GM21423 (cell line): ENCODE measurements at regions not wholly inside any gene's neighbourhood (a gene's known extent, or its start where the extent isn't known, plus 50 kb on each side); places are given as distances from the start of the nearest gene placed in this dataset.

ENCODE experiments used
- ATAC-seq: cut with Tn5 transposase; IDR thresholded peaks from one replicate; pipeline ENCODE4 v1.9.1; 2021; ENCODE audit warnings: mild to moderate bottlenecking, moderate library complexity; ENCODE audit not compliant: unreplicated experiment

DNA sequence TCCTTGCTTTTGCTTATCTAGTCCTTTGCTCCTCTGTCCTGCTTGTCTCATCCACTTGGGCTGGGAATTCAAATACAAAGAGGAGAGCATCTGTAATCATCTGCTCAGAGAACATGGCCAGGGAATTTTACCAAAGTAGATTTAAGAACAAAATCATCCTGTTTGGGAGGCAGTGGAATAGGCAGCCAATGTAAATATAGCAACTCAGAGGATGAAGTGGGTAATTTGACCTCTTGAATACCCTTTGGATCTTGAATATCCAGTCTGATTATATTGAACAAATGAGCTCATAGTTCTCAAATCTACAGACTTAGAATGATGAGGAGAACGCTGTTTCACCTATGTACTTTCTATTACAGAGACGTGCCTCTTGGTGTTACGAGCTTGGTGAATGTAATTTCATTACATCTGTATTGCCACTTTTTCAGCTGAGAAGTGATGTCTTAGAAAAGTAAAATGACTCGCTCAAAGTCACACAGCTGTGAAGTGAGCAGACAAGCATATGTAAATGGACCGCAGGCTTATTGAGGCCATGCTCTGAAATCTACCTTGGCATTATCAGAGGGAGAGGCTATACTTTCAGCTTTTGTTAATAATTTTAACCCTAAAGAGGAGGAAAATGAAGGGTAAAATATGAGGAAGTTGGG, 266.3 kb downstream of the MTX2 start:
- ATAC-seq: no peak

DNA sequence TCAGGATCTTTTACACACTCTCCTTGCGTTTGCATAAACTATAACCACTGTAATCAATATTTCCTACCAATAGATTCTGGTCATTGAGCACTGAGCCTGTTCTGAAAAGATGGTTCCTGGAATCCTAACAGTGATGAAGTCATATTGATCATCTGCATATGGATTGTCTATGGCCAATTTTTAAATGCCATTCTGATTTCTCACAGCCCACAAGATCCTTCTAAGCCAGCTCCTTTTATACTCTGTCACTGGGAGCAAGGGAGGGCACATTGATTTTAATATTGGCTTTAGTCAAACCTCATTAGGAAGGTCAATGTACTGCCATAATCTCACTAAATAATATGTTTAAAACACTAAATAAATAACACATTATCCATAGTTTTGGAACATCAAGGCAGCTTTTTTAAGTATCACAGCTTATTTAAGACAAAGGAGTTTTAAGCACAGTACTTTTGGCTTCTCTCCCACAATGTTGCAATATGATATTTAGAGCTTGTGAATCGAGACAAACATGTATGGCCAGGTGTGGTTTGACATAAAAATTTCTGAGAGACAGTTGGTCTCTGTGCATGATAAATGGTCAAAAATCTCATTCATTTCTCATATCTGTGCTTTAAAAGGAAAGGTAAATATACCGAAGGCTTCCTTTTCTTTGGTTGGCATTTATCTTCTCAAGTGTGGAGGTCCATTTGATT, 267.3 kb downstream of the MTX2 start:
- no peak for ATAC-seq

DNA sequence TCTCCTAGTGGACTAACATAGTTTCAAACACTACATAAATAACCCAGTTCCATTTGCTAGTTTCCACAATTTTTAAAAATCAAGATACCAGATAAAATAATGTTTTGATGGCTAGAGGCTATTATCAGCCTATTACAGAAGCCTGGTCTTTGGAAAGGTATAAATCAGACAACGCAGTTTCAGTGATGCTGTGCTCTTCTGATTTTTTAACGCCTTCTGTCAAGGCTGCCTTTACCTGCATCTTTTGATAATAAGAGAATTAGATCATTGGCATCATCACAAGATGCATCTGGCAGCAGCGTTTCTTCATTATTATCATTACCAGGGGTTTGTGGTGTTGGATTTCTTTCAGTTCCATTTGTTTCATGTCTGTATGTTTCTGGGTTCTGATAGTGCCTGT, 268.7 kb downstream of the MTX2 start:
- ATAC-seq: no peak

DNA sequence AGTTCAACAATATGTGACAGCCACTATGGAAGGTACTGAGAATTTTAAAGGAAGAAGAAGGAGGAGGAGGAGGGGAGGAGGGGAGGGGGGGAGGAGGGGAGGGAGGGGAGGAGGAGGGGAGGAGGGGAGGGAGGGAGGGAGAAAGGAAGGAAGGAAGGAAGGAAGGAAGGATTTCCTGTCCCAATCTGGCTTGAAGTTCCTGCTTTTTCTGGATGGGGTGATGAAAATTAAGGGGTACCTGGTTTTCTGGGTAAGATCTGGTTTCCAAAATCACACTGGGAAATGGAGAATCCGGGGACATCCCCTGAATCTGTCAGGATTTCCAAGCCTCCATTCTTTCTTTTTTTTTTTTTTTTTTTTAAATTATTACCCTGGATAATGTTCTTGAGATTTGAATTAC, 271.8 kb downstream of the MTX2 start:
- ATAC-seq: no peak

DNA sequence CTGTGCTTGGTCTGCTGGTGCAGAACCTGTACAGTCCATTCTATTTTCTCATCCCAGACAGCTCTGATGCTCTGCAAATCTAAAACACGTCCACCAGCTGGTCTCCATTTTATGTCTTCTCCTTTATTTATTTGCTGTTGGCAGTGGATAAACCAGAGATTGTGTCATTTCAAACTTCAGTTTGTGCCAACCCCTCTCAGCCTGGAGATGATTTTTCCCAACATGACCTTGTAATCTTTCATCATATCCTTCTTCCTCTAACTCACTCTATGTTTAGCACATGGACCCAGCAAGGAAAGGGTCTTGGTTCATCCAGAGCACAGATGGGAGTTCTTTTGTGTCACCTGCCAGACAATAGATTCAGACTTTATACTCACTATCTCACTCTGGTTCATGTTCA, 273.2 kb downstream of the MTX2 start:
- ATAC-seq: no peak

DNA sequence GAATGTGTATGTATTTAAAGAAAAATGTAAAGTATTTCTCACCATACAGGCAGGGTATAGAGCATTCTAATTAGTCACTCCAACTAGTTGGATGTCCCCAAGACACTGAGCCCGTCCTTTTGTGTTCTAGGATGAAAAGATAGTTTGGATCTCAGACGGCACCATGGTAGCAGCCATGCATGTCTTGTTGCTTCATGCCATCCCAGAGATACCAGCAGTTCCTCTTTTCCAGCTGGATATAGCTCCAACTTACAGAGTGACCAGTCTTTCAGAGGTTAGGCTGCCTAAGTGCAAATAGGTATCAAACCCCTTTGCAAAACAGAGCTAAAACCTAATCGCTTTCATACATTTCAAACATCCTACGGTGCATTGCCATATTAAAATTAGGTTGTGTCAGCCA, 275.3 kb downstream of the MTX2 start:
- no peak for ATAC-seq

DNA sequence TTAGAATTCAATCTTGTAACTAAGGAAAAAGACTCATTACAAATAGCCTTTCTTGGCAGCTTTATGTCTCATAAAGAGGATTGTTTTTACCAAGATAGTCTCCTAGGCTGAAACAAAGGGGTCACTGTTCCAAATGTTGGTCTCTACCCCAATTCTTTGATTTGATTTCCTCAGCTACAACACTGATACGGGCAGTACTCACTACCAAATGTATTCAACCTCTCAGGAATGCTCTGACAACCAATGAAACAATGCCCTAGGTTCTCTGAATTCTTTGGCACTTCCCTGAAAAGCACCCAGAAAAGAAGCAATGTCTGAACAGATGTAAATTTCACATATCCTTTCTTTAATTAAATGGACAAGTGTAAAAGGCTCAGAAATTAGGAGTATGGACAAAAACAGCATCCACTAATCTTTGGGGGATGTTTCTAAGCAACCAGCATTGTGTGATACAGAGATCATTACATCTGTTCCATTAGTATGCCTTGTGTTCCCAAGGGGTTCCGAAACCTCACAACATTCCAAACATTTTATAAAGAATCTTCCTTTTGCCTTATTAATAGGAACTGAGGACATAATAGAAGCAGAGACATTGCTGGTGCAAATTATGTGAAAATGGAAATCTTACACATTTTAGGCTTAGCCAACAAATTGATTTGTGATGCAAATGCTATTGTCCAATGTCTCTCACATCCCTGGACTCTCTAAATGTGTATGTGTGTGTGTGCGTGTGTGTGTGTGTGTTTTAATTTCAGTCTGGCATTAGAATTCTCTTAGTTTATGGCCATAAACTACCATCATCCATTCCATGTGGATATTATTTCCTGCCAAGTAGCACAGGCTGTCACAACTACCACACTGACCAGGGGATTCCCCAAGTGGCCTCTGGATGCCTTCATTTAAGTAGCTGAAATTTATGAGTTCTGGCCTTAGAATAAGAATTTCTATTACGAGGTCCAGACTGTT, 276.0 kb downstream of the MTX2 start:
- ATAC-seq: no peak

DNA sequence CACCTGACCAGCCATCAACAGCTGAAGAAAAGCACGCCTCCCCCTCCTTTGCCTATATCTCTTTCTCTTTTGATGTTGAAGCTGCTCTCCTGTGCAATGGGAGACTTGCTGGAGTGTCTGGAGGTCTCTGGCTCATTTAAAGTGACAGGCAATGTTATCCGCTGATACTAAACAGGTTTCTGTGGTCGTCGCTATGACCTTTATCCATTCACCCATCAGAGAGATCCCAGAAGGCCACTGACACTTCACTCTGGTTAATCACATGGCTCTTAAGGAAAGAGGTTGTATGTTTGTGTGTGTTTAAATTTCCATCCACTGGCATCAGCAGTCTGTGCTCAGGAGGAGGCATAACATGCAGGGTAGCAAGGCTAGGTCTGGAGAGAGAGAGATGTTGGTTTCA, 277.3 kb downstream of the MTX2 start:
- no peak for ATAC-seq

DNA sequence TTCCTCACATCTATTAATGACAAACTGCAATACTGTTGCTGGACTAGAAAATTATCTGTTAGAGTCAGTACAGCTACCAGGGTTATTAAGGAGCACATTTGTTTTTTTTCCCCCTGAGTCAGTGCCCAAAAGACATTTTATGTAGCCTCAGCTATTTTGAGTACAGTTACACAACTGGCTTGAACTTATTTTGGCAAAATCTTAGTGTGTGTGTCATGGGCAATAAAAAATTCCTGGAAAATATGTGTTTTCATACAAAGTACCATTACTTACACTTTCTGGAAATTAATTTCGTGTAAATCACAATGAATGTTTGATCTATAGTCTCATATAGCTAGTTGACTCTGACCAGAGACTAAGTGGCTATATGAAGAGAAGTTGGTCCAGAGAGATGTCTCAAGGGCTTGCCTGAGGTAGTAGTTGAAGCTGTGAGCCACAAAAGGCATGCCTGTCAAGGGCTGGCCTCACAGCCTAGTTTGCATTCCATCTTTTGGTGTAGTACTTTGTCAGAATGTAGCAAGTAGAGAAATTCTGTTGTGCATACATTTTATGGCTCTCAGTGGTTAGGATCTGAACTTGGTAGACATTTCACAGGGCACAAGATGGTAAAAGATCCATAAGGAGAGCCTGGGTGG, 283.4 kb downstream of the MTX2 start:
- ATAC-seq: no peak

DNA sequence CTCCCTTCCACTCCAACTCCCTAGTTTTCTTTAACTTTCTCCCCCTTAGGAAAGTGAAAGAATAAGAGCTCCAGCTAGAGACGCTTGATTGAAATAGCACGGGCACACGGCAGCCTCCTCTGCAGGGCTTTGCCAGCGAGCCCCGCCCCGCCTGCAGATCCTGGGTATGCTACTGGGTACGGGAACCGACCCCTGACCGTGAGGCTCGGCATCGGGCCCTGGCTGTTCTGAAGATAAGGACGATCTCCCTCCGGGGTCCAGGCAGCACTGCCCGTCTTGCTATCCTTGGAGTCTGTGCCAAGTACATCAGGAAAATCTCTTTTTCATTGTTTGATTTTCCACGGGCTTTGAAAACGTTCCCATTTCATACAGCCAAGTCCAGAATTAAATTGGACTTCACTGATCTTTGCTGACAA, 284.5 kb downstream of the MTX2 start:
- no peak for ATAC-seq

DNA sequence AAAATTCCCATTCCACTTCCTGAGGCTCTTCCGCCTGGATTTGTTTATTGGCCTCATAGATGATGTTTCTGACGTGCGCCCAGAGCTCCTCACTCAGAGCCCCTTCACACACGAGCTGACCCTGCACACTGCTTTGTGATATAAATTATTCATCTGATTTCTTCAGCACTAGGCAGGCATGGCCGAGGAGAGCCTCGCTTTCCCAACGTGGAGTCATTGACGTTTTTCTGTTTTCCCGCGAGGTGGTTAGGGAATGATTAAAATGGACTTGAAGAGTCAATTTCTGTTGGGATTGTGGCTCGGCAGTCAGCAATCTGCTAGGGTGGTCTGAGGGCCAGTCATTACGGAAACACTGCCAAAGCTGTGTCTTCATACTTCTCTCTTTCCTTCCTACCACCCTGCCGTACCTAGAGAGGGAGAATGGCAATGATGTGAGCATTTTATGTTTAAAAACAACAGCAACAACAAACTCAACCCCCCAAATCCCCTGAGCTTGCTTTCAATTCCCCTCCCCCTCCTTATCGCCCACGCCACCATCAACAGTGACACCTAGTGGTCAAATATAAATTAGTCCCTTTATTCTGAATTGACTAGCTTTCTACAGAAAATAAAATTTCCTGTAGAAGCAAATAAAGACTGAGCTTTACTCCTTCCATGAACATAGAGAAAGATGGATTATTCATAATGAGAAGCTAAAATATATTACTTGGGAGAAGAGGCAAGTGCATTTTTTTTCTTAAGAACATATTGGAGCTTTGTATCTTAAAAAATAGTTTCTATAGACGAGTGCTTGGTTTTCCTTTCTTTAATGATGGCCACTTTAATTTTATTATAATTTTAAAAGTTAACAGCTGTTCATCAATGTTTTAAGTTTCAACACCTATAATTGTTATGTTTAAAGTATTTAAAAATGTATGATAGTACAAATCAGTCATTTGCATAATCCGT, 285.1 kb downstream of the MTX2 start:
- no peak for ATAC-seq

DNA sequence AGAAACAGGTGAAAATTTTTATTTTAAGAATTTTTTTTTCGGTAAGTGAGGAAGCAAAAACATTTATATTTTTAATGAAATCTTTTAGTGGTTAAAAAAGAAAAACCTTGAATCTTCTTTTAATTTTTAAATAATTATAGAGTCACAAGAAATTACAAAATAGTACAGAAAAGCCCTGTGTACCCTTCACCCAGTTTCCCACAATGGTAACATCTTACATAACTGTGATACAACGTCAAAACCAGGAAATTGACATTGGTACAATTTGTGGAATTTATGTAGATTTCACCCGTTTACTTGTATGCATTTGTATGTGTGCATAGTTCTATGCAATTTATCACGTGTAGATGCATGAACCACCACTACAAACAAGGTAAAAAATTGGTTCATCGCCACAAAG, 285.9 kb downstream of the MTX2 start:
- ATAC-seq: no peak

DNA sequence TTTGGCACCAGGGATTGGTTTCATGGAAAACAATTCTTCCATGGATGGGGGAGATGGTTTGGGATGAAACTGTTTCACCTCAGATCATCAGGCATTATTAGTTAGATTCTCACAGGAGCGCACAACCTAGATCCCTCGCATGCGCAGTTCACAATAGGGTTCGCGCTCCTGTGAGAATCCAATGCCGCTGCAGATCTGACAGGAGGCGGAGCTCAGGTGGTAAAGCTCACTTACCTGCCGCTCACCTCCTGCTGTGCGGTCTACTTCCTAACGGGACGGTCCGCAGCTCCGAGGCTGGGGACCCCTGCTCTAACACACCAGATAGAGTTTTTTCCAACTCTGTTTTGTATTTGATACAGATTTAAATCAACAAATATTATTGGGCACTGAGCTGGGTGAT, 286.5 kb downstream of the MTX2 start:
- ATAC-seq: no peak

DNA sequence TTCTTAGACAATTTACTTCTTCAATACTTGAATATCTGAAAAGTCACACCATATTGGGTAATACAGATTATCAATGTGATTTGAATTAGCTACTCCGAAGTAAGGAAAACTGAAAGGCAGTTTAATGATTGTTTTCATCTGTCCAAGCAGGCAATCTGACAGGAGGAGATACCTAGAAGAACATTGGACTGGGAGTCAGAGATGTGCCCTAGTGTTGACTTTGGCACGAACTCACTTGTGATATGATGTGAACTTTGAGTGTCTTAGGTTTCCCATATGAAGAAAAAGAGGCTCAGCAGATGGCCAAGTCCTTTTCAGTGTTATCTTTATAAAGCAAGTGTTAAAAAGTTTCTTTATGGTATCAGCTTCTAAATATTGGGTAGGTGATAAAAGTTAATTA, 287.1 kb downstream of the MTX2 start:
- no peak for ATAC-seq

DNA sequence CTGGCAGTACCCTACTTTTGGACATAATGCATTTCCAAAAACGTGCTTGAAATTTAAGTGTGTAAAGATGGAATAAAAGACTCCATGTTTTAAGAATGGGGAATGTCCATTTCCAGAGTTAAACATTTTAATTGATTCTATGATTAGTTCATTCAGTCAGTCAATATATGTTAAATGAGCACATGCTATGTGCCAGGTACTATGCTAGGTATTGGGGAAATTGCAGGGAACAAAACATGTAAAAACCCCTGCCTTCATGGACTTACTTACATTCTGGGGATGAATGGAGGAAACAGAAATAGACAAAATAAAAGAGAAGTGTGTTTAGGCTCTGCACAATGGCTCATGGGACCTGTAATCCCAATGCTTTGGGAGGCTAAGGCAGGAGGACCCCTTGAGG, 288.6 kb downstream of the MTX2 start:
- ATAC-seq: no peak

DNA sequence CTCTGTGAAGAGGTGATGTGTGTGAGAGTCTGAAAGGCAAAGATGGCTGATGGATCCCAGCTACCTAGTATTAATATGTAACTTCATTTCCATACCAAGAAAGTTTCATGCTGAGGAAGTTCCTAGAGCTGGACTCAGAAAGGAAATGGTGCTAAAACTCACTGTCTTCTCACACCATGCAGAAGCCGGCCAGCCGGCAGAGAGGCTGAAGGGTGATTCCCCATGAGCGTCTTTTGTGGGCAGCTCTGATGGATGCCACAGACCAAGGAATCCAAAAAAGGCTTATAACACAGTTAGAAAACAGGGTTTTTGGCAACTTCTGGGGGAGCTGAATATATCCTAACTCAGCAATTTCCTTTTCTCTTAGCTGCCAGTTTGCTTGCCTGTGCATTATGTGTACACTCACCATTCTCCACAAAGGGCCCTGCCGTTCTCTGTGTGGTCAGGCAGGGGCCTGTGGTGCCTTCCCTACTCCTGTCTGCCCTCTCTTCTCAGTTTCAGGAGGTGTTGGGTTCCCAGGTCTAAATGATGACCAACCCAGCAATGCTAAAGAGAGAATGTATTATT, 289.4 kb downstream of the MTX2 start:
- ATAC-seq: peak; percentile 73

DNA sequence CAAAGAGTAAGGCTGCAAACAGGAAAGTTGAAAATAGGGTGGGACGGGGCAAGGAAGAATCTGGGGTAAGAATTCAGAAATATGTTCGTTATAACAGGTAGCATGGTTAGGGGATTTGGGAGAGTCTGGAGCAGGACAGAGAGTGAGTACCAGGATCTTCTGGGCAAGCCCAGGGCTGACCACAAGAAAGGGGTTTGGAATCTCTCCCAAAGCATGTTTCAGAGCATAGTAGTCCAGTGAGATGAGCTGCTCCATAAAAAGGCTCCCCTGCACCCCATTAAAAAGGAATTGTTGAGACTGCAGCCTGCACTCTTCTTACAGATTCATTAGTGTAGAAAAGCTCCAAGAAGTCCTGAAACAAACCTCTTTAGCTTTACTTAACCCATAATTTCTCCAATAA, 291.1 kb downstream of the MTX2 start:
- ATAC-seq: no peak

DNA sequence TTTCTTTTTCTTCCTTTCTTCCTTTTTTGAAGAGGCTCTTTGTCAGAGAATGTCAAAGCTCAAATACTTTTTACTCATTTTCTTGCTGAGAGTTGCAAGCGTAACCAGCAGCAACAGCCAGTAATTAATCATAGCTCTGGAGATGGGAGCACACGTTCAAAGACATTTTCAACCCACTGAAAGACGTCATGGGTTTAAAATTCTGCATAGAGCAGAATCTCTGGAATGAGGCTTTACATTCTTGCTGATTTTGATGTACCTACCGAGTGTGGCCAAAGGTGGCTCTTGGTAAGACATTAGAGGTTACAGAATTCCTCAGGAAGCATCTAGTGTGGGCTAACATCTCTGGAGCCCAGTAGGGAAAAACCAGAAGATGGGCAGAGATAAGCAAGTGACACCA, 292.5 kb downstream of the MTX2 start:
- ATAC-seq: no peak

DNA sequence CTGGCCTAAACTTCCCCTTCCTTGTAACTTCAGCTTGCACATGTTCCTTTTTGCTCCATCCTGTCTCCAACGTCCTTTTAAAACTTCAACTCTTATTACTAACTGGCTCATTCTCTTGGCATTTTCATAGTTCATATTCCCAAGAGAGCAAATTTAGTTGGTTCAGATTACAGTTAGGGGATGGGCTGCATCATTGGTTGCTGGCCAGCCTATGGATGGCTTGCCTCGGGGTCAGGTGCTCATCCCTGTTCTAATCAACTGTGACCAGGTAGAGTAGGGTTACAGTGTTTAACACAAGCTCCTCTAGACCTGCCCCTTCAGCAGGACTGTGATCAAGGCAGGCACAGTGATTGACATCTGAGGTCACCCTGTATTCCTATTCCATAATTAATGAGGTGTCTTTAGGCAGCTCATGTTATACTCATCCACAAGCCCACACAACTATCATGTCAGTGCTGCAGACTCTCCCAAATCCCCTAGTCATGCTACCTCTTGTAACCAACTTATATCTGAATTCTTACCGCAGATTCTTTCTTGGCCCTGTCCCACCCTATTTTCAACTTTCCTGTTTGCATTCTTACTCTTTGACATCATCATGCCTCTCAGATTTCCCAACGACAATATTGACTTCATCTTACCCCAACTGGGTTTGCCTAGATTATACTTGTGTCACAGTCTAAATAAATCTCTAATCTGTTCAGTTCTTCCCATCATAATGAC, 293.3 kb downstream of the MTX2 start:
- ATAC-seq: no peak
